Esophagus muscularis mucosa (tissue), 4 donors: ENCODE measurements at regions not wholly inside any gene's neighbourhood (a gene's known extent, or its start where the extent isn't known, plus 50 kb on each side); places are given as distances from the start of the nearest gene placed in this dataset.

Source experiments
- DNase-seq: peaks from one replicate; pipeline ENCODE4 v3.0.0-alpha.2; 2017; ENCODE audit errors: extremely low spot score
- H3K27ac ChIP-seq, 4 donors: fragments of 200-600 bp; sonication (generic); replicated peaks in 1 of 4; 1 replicate in 3 of 4; 2 replicates in 1 of 4; pipeline ENCODE4 v1.5.1; 2016 to 2019; ENCODE audit warnings: mild to moderate bottlenecking in 1 of 4
- H3K27me3 ChIP-seq, 4 donors: fragments of 200-600 bp; sonication (generic); one replicate each; pipeline versions ENCODE4 v1.5.1 to v1.6.0; 2016 to 2019
- H3K36me3 ChIP-seq, 4 donors: fragments of 200-600 bp; sonication (generic); one replicate each; pipeline ENCODE4 v1.5.1; 2016 to 2019
- H3K4me1 ChIP-seq, 4 donors: fragments of 200-600 bp; sonication (generic); one replicate each; pipeline ENCODE4 v1.5.1; 2016 to 2019
- H3K4me3 ChIP-seq, 4 donors: fragments of 200-600 bp; sonication (generic); 1 replicate in 2 of 4; 2 replicates in 2 of 4; pipeline ENCODE4 v1.5.1; 2016 to 2019; ENCODE audit warnings: mild to moderate bottlenecking in 4 of 4, moderate library complexity in 1 of 4
- H3K9me3 ChIP-seq, 4 donors: fragments of 200-600 bp; sonication (generic); 1 replicate in 3 of 4; 2 replicates in 1 of 4; pipeline ENCODE4 v1.5.1; 2016 to 2019
- CTCF ChIP-seq, 3 experiments: fragments of 200-600 bp in 2 of 3; fragments of 450-650 bp in 1 of 3; sonication (generic) in 2 of 3; IDR thresholded peaks; one replicate each; pipeline ENCODE4 v1.5.1; 2017 to 2019; ENCODE audit warnings: antibody characterized with exemption in 3 of 3, mild to moderate bottlenecking in 2 of 3, moderate library complexity in 1 of 3
- EP300 ChIP-seq: sonication (generic); formaldehyde crosslinking; IDR thresholded peaks from one replicate; pipeline ENCODE4 v1.6.1; 2017; ENCODE audit warnings: antibody characterized with exemption
- POLR2A ChIP-seq: fragments of 450-650 bp; IDR thresholded peaks from one replicate; pipeline ENCODE4 v1.6.1; 2017; ENCODE audit warnings: antibody characterized with exemption, moderate library complexity, mild to moderate bottlenecking, low read depth
- POLR2AphosphoS5 ChIP-seq, 2 donors: sonication (generic); formaldehyde crosslinking; IDR thresholded peaks; one replicate each; pipeline ENCODE4 v1.6.1; 2017; ENCODE audit warnings: antibody characterized with exemption in 2 of 2
- WGBS: methylation state at CpG from one replicate; pipeline ENCODE4 v1.1.5; 2018; 5-methylcytosine and 5-hydroxymethylcytosine counted together
- intact Hi-C: fragments of 100-400 bp; cut with DNase I; formaldehyde crosslinking; loops from one replicate; pipeline ENCODE4 v1.15.1; 2023

DNA sequence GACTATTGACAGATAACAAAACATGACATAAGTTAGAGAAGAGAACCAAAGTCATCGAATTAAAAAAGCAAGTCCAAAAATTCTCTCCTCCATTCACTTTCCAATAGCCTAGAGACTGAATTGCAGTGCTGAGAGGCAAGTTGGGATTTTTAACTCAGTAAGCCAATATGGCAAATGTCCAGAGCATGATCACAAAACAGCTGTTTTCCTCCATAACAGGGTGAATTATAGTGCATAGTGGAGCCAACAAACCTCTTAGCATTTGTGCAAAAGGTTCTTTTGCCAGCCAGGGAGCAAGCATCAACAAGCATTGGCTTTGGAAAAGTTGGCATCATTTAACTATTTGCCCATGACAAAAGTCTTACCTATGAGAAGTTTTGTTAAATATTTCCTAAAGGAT is 458.8 kb upstream of the NOVA1 start:
- Histone ChIP-seq H3K4me3 (no peak overlapping the region), H3K36me3 (no peaks in the 10 kb centered on the region), H3K9me3 (peaks cover 0 to 7% (median 0%) of the 10 kb centered on the region in 4 donors), H3K27ac (no peak overlapping the region), H3K4me1 (no peaks in the 10 kb centered on the region), H3K27me3 (no peaks in the 10 kb centered on the region)
- WGBS, result 72% methylated on average over 1 of the region's 1 CpG
- TF ChIP-seq POLR2AphosphoS5 (IDR thresholded peaks at IDR 0.05), result no peak
- TF ChIP-seq POLR2A, result no peak
- TF ChIP-seq CTCF (IDR thresholded peaks at IDR 0.05), result no peak
- no peak for TF ChIP-seq EP300
- DNase-seq, result no peak
- intact Hi-C loops, result no loop called here

DNA sequence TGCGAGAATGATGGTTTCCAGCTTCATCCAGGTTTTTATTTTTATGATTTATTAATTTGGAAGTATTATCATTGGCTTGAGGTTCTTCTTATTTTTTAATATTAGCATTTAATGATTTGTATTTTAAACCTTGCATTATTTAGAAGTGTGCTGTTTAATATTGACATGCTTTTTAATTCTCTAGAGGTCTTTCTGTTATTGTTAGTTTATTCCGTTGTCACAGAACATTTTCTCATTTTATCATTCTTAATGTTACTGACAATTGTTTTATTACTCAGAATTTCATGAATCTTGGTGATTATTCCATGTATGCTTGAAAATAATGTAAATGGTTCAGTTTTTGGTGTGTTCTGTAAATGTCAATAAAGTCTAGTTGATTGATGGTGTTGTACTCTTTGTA is 463.5 kb upstream of the NOVA1 start:
- DNase-seq, result no peak

DNA sequence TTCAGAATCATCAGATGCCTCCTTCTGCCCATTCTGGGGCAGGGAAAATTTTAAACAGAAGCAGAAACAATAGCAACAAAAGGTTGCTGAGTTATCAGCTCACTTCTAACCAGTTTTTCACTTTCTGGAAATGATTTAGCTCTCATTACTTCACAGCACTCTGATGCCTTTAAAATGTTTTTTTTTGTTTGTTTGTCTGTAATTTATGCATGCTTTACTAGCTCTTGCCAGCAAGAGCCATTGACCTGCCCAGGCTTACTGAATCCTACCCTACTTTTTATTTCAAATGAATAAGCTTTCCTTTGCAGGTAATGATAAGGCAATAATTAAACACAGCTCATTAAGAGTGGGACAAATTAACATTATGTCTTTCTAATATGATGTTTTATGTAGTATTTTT is 466.1 kb upstream of the NOVA1 start:
- intact Hi-C loops, result no loop called here

More for the DNA sequence above, 463.5 kb upstream of the NOVA1 start:
- WGBS, result 48% methylated on average over 2 of the region's 2 CpGs
- H3K9me3 ChIP-seq, result no peaks in the 10 kb centered on the region
- intact Hi-C loops, result no loop called here
- H3K4me1 ChIP-seq, result no peaks in the 10 kb centered on the region
- H3K4me3 ChIP-seq, result no peak overlapping the region
- H3K27me3 ChIP-seq, result no peaks in the 10 kb centered on the region
- H3K27ac ChIP-seq, result no peak overlapping the region
- no peak for TF ChIP-seq POLR2AphosphoS5 (IDR thresholded peaks at IDR 0.05)
- no peak for TF ChIP-seq CTCF (IDR thresholded peaks at IDR 0.05)
- TF ChIP-seq EP300, result no peak
- no peak for TF ChIP-seq POLR2A
- no peaks in the 10 kb centered on the region for H3K36me3 ChIP-seq

DNA sequence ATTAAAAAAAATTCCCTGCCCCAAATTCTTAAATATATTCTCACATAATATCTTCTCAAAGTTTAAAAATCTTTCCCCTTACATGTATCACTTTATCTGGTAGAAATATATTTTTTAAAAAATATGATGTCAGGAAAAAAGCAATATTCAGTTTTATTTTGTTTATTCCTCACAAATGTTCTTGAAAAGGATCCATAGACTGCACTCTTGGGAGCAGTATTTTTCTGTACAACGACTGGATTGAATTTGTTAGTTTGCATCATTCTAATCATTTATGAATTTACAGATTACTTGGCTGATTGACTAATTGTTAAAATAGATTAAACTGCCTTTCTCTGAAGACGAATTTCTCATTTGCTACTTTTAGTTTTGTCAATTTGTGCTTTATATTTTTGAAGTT is 468.1 kb upstream of the NOVA1 start:
- H3K27ac ChIP-seq, result no peak overlapping the region
- TF ChIP-seq POLR2A (no peak), CTCF (IDR thresholded peaks at IDR 0.05) (no peak), EP300 (no peak), POLR2AphosphoS5 (IDR thresholded peaks at IDR 0.05) (no peak)
- H3K4me1 ChIP-seq, result no peaks in the 10 kb centered on the region
- no peaks in the 10 kb centered on the region for H3K27me3 ChIP-seq
- 35% methylated on average over 2 of the region's 2 CpGs for WGBS
- H3K4me3 ChIP-seq, result no peak overlapping the region
- intact Hi-C loops, result no loop called here
- no peaks in the 10 kb centered on the region for H3K9me3 ChIP-seq
- H3K36me3 ChIP-seq, result no peaks in the 10 kb centered on the region
- DNase-seq, result no peak

More for the DNA sequence above, 466.1 kb upstream of the NOVA1 start:
- TF ChIP-seq CTCF (IDR thresholded peaks at IDR 0.05), result no peak
- no peak for TF ChIP-seq EP300
- TF ChIP-seq POLR2A, result no peak
- TF ChIP-seq POLR2AphosphoS5 (IDR thresholded peaks at IDR 0.05), result no peak
- DNase-seq, result no peak
- H3K4me1 ChIP-seq, result no peaks in the 10 kb centered on the region
- H3K36me3 ChIP-seq, result no peaks in the 10 kb centered on the region
- no peak overlapping the region for H3K4me3 ChIP-seq
- no peaks in the 10 kb centered on the region for H3K27me3 ChIP-seq
- no peaks in the 10 kb centered on the region for H3K9me3 ChIP-seq
- no peak overlapping the region for H3K27ac ChIP-seq

GRCh38 chr14:27067961-27068360 is 470.1 kb upstream of the NOVA1 start:
- no peaks in the 10 kb centered on the region for H3K27me3 ChIP-seq
- WGBS, result 92% methylated on average over 2 of the region's 2 CpGs
- H3K9me3 ChIP-seq, result no peaks in the 10 kb centered on the region
- H3K27ac ChIP-seq, result no peak overlapping the region
- no peaks in the 10 kb centered on the region for H3K36me3 ChIP-seq
- DNase-seq, result no peak
- intact Hi-C loops, result no loop called here
- no peaks in the 10 kb centered on the region for H3K4me1 ChIP-seq
- H3K4me3 ChIP-seq, result no peak overlapping the region
- TF ChIP-seq CTCF (IDR thresholded peaks at IDR 0.05), result no peak
- TF ChIP-seq EP300, result no peak
- no peak for TF ChIP-seq POLR2A
